Astrocyte of the spinal cord (primary cell): ENCODE measurements at regions not wholly inside any gene's neighbourhood (a gene's known extent, or its start where the extent isn't known, plus 50 kb on each side); places are given as distances from the start of the nearest gene placed in this dataset.
A peak's percentile ranks its signal among the peaks of the same experiment; 100 is the strongest.

Experiments
- DNase-seq: peaks from one replicate; pipeline ENCODE4 v3.0.0; 2011; ENCODE audit warnings: low read depth, low spot score
- H3K4me3 ChIP-seq: 2 replicates; pipeline ENCODE4 v1.5.1; 2011; ENCODE audit warnings: low read depth, mild to moderate bottlenecking, low read length, moderate library complexity
- in situ Hi-C: cut with HindIII; loops from 2 replicates; pipeline ENCODE4 v1.10.0; 2017; ENCODE audit warnings: low sequenced_read_pairs
- TF ChIP-seq, protein P1 (sequence below): IDR thresholded peaks from 2 replicates; pipeline ENCODE4 v1.5.1; 2012; ENCODE audit warnings: low read depth, mild to moderate bottlenecking, low read length, inconsistent platforms

DNA sequence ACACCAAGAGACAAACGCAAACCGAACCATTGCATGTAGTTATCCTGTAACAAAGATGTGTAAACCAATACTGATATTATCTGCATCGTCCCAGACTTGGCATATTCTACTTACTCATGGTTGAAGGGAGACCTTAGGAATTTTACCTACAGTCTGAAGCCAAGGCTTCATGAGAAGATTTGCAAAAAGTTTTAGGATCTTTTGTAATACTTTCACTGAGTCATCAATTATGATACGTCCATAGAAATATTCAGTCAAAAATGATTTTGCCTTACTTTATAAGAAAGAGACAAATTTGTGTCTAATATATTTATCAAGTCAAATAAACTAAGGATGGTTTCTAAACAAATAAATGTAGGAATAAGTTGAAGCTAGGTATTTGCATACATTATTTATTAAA lies 1176.1 kb upstream of the ADGRL2 start:
- in situ Hi-C loops, result no loop called here

DNA sequence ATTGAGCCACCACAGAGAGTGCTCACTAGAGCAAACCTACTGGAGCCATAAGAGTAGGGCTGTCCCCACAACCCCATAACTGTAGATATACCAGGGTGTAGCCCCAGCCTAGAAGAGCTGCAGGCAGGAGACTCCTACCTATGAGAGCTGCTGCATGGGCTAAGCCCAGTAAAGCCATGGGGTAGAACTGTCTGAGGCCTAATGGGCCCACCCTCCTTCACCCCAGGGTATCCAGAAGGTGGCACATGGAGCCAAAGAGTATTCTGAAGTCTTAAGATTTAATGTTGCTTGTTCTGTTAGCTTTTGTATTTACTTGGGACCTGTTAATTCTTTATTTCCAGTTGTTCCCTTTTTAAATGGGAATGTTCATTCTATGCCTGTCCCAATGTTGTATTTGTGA lies 1193.7 kb upstream of the ADGRL2 start:
- H3K4me3 ChIP-seq, result no peak overlapping the region
- in situ Hi-C loops, result no loop called here
- TF ChIP-seq, protein P1, sequence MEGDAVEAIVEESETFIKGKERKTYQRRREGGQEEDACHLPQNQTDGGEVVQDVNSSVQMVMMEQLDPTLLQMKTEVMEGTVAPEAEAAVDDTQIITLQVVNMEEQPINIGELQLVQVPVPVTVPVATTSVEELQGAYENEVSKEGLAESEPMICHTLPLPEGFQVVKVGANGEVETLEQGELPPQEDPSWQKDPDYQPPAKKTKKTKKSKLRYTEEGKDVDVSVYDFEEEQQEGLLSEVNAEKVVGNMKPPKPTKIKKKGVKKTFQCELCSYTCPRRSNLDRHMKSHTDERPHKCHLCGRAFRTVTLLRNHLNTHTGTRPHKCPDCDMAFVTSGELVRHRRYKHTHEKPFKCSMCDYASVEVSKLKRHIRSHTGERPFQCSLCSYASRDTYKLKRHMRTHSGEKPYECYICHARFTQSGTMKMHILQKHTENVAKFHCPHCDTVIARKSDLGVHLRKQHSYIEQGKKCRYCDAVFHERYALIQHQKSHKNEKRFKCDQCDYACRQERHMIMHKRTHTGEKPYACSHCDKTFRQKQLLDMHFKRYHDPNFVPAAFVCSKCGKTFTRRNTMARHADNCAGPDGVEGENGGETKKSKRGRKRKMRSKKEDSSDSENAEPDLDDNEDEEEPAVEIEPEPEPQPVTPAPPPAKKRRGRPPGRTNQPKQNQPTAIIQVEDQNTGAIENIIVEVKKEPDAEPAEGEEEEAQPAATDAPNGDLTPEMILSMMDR, result no peak
- DNase-seq, result no peak

More for the DNA sequence above, 1176.1 kb upstream of the ADGRL2 start:
- no peak for DNase-seq
- TF ChIP-seq, protein P1, result no peak
- H3K4me3 ChIP-seq, result no peak overlapping the region

DNA sequence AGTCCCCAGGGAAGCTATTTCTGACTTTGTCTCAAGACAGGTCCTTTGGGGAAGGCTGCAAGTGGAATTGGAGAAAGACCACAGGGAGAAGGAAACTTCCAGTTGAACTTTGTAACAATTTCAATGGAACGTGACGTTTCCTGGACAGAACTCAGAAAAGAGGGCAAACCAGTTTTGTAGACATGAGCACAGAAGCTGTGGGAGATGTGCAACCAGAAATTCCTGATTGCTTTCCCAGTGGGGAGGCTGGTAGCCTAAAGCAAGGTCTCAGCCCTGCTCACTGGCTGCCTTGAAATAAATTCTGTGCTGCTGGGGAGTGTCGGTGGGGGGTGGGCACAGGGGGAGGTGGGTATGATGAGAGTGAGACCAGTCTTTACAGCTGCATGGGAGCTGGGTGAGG lies 1206.7 kb upstream of the ADGRL2 start:
- in situ Hi-C loops, result no loop called here
- DNase-seq, result no peak
- TF ChIP-seq, protein P1, result no peak
- H3K4me3 ChIP-seq, result no peak overlapping the region

DNA sequence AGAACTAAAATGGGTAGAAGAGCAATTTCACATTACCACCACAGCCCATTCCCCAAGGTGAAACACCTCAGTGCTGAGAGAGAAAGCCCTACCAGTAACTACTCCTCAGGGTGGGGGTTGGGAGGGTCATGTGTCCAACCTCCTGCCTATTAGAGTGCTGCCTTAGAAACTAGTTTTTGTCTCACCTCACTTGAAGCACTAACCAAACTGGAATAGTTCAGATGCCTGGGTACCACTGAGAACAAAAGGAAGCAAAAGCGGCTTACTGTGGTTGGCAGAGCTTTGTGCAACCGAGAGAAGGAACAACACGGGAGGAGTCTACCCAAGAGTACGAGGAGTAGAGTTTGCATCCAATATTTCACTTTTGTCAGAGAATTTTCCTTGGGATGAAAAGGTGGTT lies 1207.5 kb upstream of the ADGRL2 start:
- no peak overlapping the region for H3K4me3 ChIP-seq
- in situ Hi-C loops, result no loop called here
- no peak for DNase-seq
- TF ChIP-seq, protein P1, result no peak

DNA sequence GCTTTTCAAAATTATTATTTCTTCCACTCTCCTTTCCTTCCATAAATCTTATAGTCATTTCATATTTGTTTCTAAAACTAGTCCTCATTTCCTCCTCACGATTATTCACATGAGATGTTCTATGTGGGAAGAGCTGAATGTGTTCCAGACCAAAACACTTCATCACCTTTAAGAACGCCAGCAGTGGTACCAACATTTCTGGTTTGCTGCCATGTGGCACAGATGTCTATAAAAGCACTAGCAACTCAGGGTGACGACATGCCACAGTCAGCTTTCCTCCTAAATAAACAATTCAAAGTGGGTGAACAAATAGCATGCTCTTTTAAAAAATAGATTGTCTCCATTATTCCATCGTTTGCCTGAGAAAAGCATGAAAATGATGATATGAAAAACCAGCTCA lies 1217.8 kb upstream of the ADGRL2 start:
- in situ Hi-C loops, result no loop called here
- DNase-seq, result peak; percentile 40
- TF ChIP-seq, protein P1, result no peak
- H3K4me3 ChIP-seq, result no peak overlapping the region

DNA sequence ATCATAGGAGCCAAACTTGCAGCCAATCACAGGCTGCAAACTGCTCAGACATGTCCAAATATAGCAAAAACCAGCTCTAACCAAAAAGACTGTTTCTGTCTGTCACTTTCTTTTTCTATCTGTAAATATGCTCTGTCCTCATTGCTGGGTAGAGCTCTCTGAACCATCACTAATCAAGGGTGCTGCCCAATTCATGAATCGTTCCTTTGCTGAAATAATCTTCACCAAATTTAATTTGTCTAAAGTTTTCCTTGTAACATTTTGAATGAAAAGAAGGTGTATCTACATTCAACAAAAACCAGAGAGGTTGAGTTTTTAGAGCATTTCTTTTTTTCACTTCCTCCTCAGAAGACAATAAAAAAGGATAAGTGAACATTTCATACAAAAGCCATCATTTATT lies 1221.7 kb upstream of the ADGRL2 start:
- TF ChIP-seq, protein P1, result no peak
- H3K4me3 ChIP-seq, result no peak overlapping the region
- no peak for DNase-seq
- in situ Hi-C loops, result no loop called here

DNA sequence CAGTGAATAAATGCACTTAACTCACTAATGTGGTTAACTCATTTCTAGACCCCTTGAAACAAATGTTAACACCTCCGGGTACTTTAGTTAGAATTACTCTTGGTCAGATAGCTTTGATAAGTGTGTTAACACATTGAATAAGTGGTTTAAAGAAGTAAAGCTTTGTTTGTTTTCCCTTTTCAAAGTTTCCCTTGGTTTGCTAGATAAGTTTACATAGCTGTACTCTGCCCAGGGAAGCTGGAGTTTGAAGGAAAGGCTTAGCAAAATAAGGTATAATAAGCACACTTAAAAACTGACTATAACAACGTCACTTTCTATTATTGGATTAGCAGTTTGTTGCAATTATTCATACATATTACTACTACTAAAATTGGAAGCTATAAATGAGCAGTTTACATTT lies 1233.9 kb upstream of the ADGRL2 start:
- in situ Hi-C loops, result no loop called here

More for the DNA sequence above, 1233.9 kb upstream of the ADGRL2 start:
- TF ChIP-seq, protein P1, result no peak
- no peak overlapping the region for H3K4me3 ChIP-seq
- no peak for DNase-seq
